ACHN (cell line): ENCODE measurements at regions not wholly inside any gene's neighbourhood (a gene's known extent, or its start where the extent isn't known, plus 50 kb on each side); places are given as distances from the start of the nearest gene placed in this dataset.

Experiments used
- DNase-seq: peaks from one replicate; pipeline ENCODE4 v3.0.0-alpha.2; 2015
- in situ Hi-C: cut with HindIII; loops from 2 replicates; pipeline ENCODE4 v1.10.0; 2017; ENCODE audit warnings: low sequenced_read_pairs, low pct_ligation_motif_present, low pct_unique_long_range_greater_than_20kb

DNA sequence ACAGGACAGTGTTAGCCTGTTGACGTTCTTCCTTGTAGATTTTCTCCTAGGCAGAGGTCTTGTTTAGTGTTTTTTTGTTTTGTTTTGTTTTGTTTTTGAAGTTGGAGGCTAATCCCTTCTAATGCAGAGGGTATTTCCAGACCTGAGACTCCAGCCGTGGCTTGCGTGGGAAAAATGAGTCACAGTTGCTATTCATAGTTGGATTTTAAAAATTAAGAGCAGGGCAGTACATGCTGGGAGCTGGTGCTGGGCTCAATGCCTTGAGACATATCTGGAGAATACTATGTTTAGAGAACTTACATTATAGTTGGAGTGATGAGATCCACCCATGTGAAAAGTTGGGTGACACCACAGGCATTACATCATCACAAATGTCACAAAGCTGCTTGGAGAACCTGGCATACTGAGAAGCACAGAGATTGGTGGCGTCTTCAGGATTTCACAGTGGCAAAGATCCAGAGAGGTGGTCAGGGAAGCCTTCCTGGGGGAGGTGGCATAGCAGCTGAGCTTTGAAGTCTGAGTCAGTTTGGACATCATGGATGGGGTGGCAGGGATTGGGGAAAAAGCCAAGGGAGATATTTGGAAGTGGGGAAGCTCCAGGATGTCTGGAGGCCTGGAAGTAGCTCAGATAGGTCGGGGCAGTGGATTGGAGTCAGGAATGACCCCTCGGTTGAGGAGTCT, 249.4 kb downstream of the LOXHD1 start:
- DNase-seq: no peak
- in situ Hi-C loops: no loop called here

GRCh38 chr18:46408334-46408987, 248.6 kb downstream of the LOXHD1 start:
- DNase-seq: no peak

GRCh38 chr18:46411191-46411828, 245.7 kb downstream of the LOXHD1 start:
- in situ Hi-C loops: no loop called here
- no peak for DNase-seq

More at GRCh38 chr18:46408334-46408987, 248.6 kb downstream of the LOXHD1 start:
- in situ Hi-C loops: no loop called here

DNA sequence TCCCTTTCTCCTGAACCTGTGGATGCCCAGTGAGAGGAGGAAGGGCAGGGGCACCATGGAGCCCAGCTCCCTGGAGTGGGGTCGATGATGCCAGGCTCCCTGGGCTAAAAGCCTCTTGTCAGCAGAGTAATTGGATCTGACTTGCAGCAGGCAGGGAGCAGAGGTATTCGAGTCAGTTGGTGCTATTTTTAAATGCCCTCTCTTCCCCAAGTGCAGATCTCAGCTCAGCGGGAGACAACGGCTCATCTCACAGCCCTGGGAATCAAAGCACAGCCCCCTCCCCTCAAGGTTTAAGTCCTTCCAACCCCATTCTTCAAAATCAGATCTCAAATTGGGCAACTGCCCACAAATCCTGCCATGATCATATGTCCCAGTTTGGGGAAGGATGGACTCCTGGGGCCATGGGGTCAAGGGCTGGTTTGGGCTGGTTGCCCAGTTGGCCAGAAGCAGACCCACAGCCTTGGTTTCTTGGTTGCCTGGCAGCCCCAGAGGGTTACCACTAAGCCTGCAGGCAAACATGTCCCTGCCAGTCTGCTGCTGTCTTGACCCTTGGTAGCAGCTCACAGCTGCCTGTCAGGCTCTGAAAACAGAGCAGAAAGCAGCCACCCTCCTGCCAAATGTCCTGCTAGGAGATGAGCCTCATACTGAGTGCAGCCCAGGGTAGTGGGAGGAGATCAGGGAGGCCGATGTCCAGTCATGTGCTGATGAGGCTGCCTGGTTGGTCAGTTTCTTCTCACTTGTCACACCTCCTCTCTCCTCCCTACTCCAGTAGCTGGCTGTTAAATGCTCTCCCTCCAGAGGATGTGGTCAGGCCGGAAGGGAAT, 244.9 kb downstream of the LOXHD1 start:
- in situ Hi-C loops: no loop called here
- DNase-seq: peak; percentile 36

DNA sequence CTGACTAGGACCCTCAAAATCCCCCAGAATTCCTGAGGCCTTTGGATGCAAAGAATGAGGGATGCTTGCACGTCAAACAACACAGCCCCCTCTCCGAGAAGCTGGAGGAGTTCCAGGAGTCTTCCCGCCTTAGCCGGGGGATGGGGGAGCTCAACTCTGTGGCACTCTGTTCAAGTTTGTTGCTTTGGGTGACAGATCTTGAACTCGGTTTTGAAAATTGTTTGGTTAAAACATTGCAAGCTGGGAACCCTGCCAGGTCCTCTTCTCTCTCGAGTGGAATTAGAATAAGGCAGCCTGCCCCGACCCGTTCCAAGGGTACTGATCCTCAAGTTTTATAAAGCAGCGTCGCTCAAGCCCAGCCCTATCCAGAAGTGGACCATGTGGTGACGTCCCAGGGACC, 244.1 kb downstream of the LOXHD1 start:
- in situ Hi-C loops: no loop called here
- DNase-seq: no peak

GRCh38 chr18:46413684-46414083, 243.3 kb downstream of the LOXHD1 start:
- in situ Hi-C loops: no loop called here
- no peak for DNase-seq

DNA sequence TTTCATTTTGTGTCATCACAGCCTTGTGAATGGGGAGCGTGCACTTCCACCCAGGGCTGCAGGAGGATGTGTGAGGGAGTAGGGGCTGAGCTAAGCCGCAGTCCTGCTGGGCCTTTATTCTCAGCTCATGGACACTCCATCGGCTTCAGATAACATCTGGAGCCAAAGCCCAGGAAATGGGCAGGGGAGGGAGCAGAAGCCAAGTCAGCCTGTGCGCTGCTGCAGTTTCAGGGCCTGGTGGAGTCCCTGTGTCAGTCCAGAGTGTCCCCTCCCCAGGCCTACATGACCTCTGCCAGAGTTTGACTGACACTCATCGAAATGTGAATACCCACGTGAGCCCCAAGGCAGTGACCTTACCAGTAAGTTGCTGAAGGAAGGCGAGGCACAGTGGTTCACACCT, 242.2 kb downstream of the LOXHD1 start:
- in situ Hi-C loops: no loop called here
- no peak for DNase-seq

DNA sequence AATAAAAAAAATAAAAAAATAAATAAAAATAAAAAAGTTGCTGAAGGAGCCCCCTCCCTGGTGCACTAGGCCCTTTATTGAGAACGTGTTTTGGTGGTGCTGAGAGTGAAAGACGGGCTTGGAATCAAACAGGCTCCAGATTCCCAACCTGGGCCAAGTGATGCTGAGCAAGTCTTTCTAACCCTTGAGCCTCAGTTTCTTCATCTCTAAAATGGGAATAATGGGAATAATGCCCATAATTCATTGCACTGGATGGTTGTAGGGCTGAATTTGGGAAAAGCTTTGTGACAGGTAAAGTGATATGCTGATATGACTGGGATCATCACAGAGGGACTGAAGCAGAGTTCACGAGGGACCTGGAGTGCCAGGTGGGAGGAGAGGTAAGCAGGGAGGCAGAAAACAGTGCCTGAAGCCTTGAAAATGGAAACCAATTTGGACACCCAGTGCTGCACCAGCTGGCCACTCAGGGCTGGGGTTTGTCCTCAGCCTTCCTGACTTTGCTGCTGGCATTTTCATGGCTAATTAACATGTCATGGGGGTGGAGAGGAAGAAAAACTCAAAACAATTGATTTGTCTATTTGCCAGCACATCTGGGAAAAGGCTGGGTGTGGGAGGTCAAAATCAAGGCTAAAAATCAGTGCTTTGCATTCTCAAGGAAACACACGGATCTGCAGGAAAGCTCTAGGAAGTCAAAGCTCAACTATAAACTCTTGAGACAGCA, 241.3 kb downstream of the LOXHD1 start:
- in situ Hi-C loops: no loop called here
- no peak for DNase-seq

- in situ Hi-C loops: no loop called here
- peak; percentile 48 for DNase-seq
Measured at GRCh38 chr18:46416706-46417638, 240.0 kb downstream of the LOXHD1 start.

- DNase-seq: peak; percentile 59
- in situ Hi-C loops: no loop called here
Measured at GRCh38 chr18:46418663-46419260, 238.3 kb downstream of the LOXHD1 start.

GRCh38 chr18:46419391-46420141, 237.5 kb downstream of the LOXHD1 start:
- in situ Hi-C loops: no loop called here
- DNase-seq: no peak

DNA sequence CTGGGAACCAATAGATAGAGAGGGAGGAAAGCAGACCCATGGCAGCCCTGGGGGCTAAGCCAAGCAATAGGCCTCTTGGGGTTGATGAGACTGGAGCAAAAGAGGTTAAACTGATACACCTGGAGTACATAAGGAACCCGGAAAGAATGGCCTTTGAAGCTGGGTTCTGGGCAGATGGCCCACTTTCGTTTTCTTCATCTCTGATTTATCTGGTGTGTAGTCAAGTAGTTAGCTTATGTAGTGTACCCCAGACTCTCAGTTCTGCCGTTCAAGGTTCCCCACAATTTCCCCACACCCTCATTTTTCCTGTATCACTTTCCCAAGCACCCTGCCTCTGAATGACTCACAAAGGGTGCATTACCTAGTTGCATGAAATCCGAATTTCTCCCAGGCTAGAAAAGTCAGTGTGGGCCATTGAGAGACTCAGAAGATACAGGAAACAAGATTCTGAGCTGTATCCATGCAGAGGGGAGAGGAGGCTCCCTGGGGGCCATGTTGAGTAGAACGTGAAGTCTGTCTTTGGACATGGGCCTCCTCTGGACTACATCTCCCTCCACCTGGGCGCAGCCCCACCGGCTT, 235.0 kb downstream of the LOXHD1 start:
- in situ Hi-C loops: no loop called here
- no peak for DNase-seq

DNA sequence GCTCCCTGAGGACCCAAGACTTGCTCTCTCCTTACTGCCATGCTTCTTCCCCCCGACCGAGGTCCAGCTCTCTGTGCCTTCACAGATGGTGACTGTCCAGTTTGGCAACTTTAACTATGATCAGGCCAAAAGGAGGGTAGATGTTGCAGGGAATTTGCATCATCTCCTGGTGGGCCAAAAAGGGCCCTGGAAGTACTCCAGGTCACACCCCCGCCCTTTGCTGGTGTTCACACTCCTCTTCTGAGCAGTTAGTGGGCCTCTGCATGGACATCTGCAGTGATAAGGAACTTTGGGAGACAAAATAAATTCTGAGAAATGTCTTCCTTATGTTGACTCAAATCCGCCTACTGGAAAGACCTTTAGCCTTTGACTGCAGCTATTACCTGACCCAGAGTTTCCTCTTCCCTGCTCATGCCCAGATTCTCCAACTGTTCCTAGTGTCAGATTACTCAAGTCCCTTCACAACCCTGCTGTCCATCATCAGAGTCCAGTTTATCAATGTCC, 234.4 kb downstream of the LOXHD1 start:
- in situ Hi-C loops: no loop called here

GRCh38 chr18:46423226-46423805, 233.7 kb downstream of the LOXHD1 start:
- no peak for DNase-seq
- in situ Hi-C loops: no loop called here

More for the DNA sequence above, 234.4 kb downstream of the LOXHD1 start:
- DNase-seq: no peak

- DNase-seq: no peak
- in situ Hi-C loops: no loop called here
Measured at GRCh38 chr18:46424898-46425297, 232.1 kb downstream of the LOXHD1 start.

- in situ Hi-C loops: no loop called here
- DNase-seq: no peak
Measured at GRCh38 chr18:46425511-46425910, 231.5 kb downstream of the LOXHD1 start.
